SK-N-SH (cell line): ENCODE measurements at regions not wholly inside any gene's neighbourhood (a gene's known extent, or its start where the extent isn't known, plus 50 kb on each side); places are given as distances from the start of the nearest gene placed in this dataset.

Experiments used
- CTCF ChIA-PET: fragments of 300-600, 350-600 bp; formaldehyde crosslinking; extraction: SDS; loops from one replicate; lab custom pipeline; 2021; lab: Yijun Ruan, JAX
- POLR2A ChIA-PET: fragments of 350-600 bp; sonication (Branson Sonifier 250); formaldehyde crosslinking; extraction: SDS; loops from one replicate; lab custom pipeline; 2020; ENCODE audit warnings: antibody characterized with exemption, inconsistent platforms; lab: Yijun Ruan, JAX
- DNase-seq: peaks from one replicate; pipeline ENCODE4 v3.0.0; 2012
- H2AFZ ChIP-seq: fragments of 200-600 bp; sonication (generic); 2 replicates; pipeline ENCODE4 v1.8.1; 2016; ENCODE audit warnings: antibody characterized with exemption, mild to moderate bottlenecking, low read depth
- H3F3A ChIP-seq: fragments of 200-600 bp; sonication (generic); replicated peaks from 2 replicates; pipeline ENCODE3; 2016; ENCODE audit warnings: antibody characterized with exemption, mild to moderate bottlenecking; ENCODE audit not compliant: insufficient read depth
- H3K27ac ChIP-seq, 2 experiments: fragments of 200-500 bp in 1 of 2; fragments of 200-600 bp in 1 of 2; sonication (Bioruptor generic) in 1 of 2; sonication (generic), shearing (Covaris generic) in 1 of 2; 2 replicates each; pipeline versions ENCODE4 v1.5.1 to v1.6.1; 2014 to 2016; ENCODE audit warnings: low read depth in 2 of 2, inconsistent platforms in 1 of 2, low read length in 1 of 2, mild to moderate bottlenecking in 1 of 2, mixed read lengths in 1 of 2
- H3K27me3 ChIP-seq: fragments of 200-600 bp; sonication (generic), shearing (Covaris generic); 2 replicates; pipeline ENCODE4 v1.6.1; 2016; ENCODE audit warnings: mixed run types; ENCODE audit not compliant: insufficient read depth
- H3K36me3 ChIP-seq, 2 experiments: fragments of 200-500 bp in 1 of 2; fragments of 200-600 bp in 1 of 2; sonication (Bioruptor generic) in 1 of 2; sonication (generic) in 1 of 2; replicated peaks in 1 of 2; 2 replicates each; pipeline versions ENCODE3 to v1.5.1; 2014 to 2016; ENCODE audit warnings: low read length in 1 of 2, mild to moderate bottlenecking in 1 of 2; ENCODE audit not compliant: insufficient read depth in 2 of 2, control insufficient read depth in 1 of 2
- H3K4me1 ChIP-seq, 2 experiments: fragments of 200-500 bp in 1 of 2; fragments of 200-600 bp in 1 of 2; sonication (Bioruptor generic) in 1 of 2; sonication (generic), shearing (Covaris generic) in 1 of 2; 2 replicates each; pipeline versions ENCODE4 v1.5.1 to v1.6.1; 2014 to 2016; ENCODE audit warnings: low read depth in 1 of 2, low read length in 1 of 2, mixed run types in 1 of 2; ENCODE audit not compliant: insufficient read depth in 2 of 2, control insufficient read depth in 1 of 2
- H3K4me2 ChIP-seq: fragments of 200-600 bp; sonication (generic), shearing (Covaris generic); 2 replicates; pipeline ENCODE4 v1.6.1; 2017; ENCODE audit warnings: mixed run types
- H3K4me3 ChIP-seq, 2 experiments: fragments of 200-500 bp in 1 of 2; fragments of 200-600 bp in 1 of 2; sonication (Bioruptor generic) in 1 of 2; sonication (generic), shearing (Covaris generic) in 1 of 2; 2 replicates each; pipeline versions ENCODE4 v1.5.1 to v1.8.1; 2014 to 2016; ENCODE audit warnings: low read depth in 2 of 2, inconsistent platforms in 1 of 2, low read length in 1 of 2, mild to moderate bottlenecking in 1 of 2, mixed read lengths in 1 of 2, moderate library complexity in 1 of 2
- H3K79me2 ChIP-seq: fragments of 200-600 bp; sonication (generic); 2 replicates; pipeline ENCODE4 v1.8.1; 2017; ENCODE audit warnings: mild to moderate bottlenecking; ENCODE audit not compliant: insufficient read depth
- H3K9ac ChIP-seq: fragments of 200-600 bp; sonication (generic); 2 replicates; pipeline ENCODE4 v1.6.1; 2017; ENCODE audit warnings: mixed run types
- H3K9me2 ChIP-seq: fragments of 200-600 bp; sonication (generic); 2 replicates; pipeline ENCODE4 v1.6.1; 2017; ENCODE audit warnings: mixed run types
- H3K9me3 ChIP-seq: fragments of 200-600 bp; sonication (generic); 2 replicates; pipeline ENCODE4 v1.6.1; 2017; ENCODE audit warnings: mixed run types, mild to moderate bottlenecking, moderate library complexity
- H4K20me1 ChIP-seq: fragments of 200-600 bp; sonication (generic); 2 replicates; pipeline ENCODE4 v1.6.1; 2017; ENCODE audit warnings: mild to moderate bottlenecking, mixed run types; ENCODE audit not compliant: insufficient read depth
- CHD2 ChIP-seq: fragments of 150-350 bp; IDR thresholded peaks from 2 replicates; pipeline ENCODE4 v1.6.1; 2018; ENCODE audit warnings: low read length; ENCODE audit not compliant: partially characterized antibody
- CTCF ChIP-seq: fragments of 200-600 bp; sonication (generic); IDR thresholded peaks from 2 replicates; pipeline ENCODE4 v1.6.1; 2017; ENCODE audit warnings: antibody characterized with exemption, mild to moderate bottlenecking, moderate library complexity
- EP300 ChIP-seq, 2 experiments: IDR thresholded peaks; 2 replicates each; pipeline versions ENCODE4 v1.4.0 to v1.6.1; 2012; ENCODE audit warnings: borderline replicate concordance in 1 of 2, low read depth in 1 of 2, low read length in 1 of 2
- FOSL2 ChIP-seq: IDR thresholded peaks from 2 replicates; pipeline ENCODE4 v1.4.0; 2012; ENCODE audit warnings: low read depth, mild to moderate bottlenecking, moderate library complexity, borderline replicate concordance
- FOXJ3 ChIP-seq: sonication (generic); formaldehyde crosslinking; IDR thresholded peaks from 2 replicates; pipeline ENCODE4 v1.5.1; 2020; ENCODE audit warnings: mild to moderate bottlenecking, missing genetic modification reagents
- FOXM1 ChIP-seq: IDR thresholded peaks from 2 replicates; pipeline ENCODE4 v1.4.0; 2012; ENCODE audit warnings: low read depth, mild to moderate bottlenecking
- GATA2 ChIP-seq: sonication (generic); formaldehyde crosslinking; IDR thresholded peaks from 2 replicates; pipeline ENCODE4 v1.5.0; 2020; ENCODE audit warnings: mild to moderate bottlenecking, missing genetic modification reagents
- JUND ChIP-seq: IDR thresholded peaks from 2 replicates; pipeline ENCODE4 v1.4.0; 2012
- MXI1 ChIP-seq: IDR thresholded peaks from 2 replicates; pipeline ENCODE4 v1.6.1; 2012; ENCODE audit warnings: mild to moderate bottlenecking, low read depth, low read length, improper control_type of control experiment
- POLR2AphosphoS5 ChIP-seq: IDR thresholded peaks from 2 replicates; pipeline ENCODE4 v1.6.1; 2012; ENCODE audit warnings: low read depth, low read length
- RCOR1 ChIP-seq: fragments of 150-350 bp; IDR thresholded peaks from 2 replicates; pipeline ENCODE4 v1.6.1; 2017; ENCODE audit warnings: antibody characterized with exemption, low read length
- RFX5 ChIP-seq: IDR thresholded peaks from 2 replicates; pipeline ENCODE4 v1.6.1; 2012; ENCODE audit warnings: mild to moderate bottlenecking, improper control_type of control experiment, low read length
- RXRA ChIP-seq: IDR thresholded peaks from 2 replicates; pipeline ENCODE4 v1.4.0; 2012; ENCODE audit warnings: low read depth, mild to moderate bottlenecking, borderline replicate concordance
- SIN3A ChIP-seq: IDR thresholded peaks from 2 replicates; pipeline ENCODE4 v1.6.1; 2012; ENCODE audit warnings: low read depth, mild to moderate bottlenecking, low read length, moderate library complexity, borderline replicate concordance
- TCF12 ChIP-seq: IDR thresholded peaks from 2 replicates; pipeline ENCODE4 v1.4.0; 2012
- ZBTB33 ChIP-seq: IDR thresholded peaks from 2 replicates; pipeline ENCODE4 v1.4.0; 2012; ENCODE audit warnings: low read depth, borderline replicate concordance
- WGBS: methylation state at CpG from one replicate; pipeline ENCODE4 v1.1.6; 2017; ENCODE audit warnings: low lambda C conversion rate; 5-methylcytosine and 5-hydroxymethylcytosine counted together
- TF ChIP-seq, protein P1 (sequence below): fragments of 150-350 bp; IDR thresholded peaks from 2 replicates; pipeline ENCODE4 v1.6.1; 2016; ENCODE audit warnings: mild to moderate bottlenecking, low read depth, low read length

DNA sequence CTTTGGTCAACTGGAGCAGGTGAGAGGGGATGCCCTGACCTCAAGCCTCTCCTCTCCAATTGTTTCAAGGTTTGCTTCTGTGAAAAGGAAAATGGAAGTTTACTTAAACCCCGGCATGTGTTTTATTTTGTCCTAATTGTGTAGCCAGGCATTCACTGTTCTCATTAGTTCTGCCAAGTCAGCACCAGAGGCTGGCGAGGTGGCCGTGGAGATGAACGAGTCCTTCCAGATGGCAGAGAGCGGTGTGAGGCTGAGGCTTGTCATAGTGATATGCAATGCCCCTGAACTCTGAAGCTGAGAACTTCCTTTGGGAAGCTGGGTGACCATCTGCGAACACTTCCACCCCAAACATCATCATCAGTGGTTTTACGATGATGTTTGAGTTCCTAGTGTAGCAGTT is 199.6 kb downstream of the TJP1 start:
- Histone ChIP-seq H3K4me2 (no peak overlapping the region), H3K79me2 (no peaks in the 10 kb centered on the region), H3K9ac (no peak overlapping the region), H3F3A (no peaks in the 10 kb centered on the region), H3K27ac (no peak overlapping the region), H3K4me1 (no peaks in the 10 kb centered on the region), H4K20me1 (no peaks in the 10 kb centered on the region), H3K27me3 (no peaks in the 10 kb centered on the region; the same call in 1 of the 2 replicates), H2AFZ (no peak overlapping the region), H3K9me3 (no peaks in the 10 kb centered on the region), H3K36me3 (no peaks in the 10 kb centered on the region), H3K4me3 (no peak overlapping the region), H3K9me2 (no peaks in the 10 kb centered on the region)
- ChIA-PET POLR2A (no interaction called here), CTCF (no interaction called here)
- no peak for TF ChIP-seq SIN3A
- no peak for TF ChIP-seq RFX5
- no peak for TF ChIP-seq FOXM1
- no peak for TF ChIP-seq TCF12
- no peak for TF ChIP-seq MXI1
- TF ChIP-seq GATA2: no peak
- TF ChIP-seq RXRA: no peak
- no peak for TF ChIP-seq POLR2AphosphoS5
- TF ChIP-seq JUND: no peak
- TF ChIP-seq FOSL2: no peak
- no peak for TF ChIP-seq RCOR1
- no peak for TF ChIP-seq CTCF
- TF ChIP-seq ZBTB33: no peak
- TF ChIP-seq CHD2: no peak
- 68% methylated on average over 7 of the region's 7 CpGs for WGBS
- DNase-seq: no peak

DNA sequence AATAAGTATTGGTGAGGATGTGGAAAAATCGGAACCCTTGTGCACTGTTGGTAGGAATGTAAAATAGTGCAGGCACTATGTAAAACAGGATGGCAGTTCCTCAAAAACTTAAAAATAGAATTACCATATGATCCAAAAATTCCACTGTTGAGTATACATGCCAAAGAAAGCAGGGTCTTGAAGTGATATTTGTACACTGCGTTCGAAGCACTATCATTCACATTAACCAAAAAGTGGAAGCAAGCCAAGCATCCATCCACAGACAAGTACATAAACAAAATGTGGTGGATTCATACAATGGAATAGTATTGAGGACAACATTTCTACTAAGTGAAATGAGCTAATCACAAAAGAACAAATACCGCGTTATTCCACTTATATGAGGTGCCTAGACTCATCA is 200.7 kb downstream of the TJP1 start:
- no peaks in the 10 kb centered on the region for H3K9me3 ChIP-seq
- no peak overlapping the region for H3K9ac ChIP-seq
- ChIA-PET CTCF (interaction anchor here (0.9 kb wide), 1 partner anchor 12 kb away, joined by 4 read pairs; no protein-coding TSS in a partner anchor), POLR2A (no interaction called here)
- H3F3A ChIP-seq: no peaks in the 10 kb centered on the region
- H3K27ac ChIP-seq: no peak overlapping the region
- DNase-seq: no peak
- no peaks in the 10 kb centered on the region for H4K20me1 ChIP-seq
- no peaks in the 10 kb centered on the region for H3K79me2 ChIP-seq
- no peaks in the 10 kb centered on the region; the same call in 1 of the 2 replicates for H3K27me3 ChIP-seq
- no peak overlapping the region for H3K4me3 ChIP-seq
- no peak for TF ChIP-seq FOSL2
- TF ChIP-seq CHD2: no peak
- no peak for TF ChIP-seq FOXJ3 (CRISPR knock-in tag)
- TF ChIP-seq EP300 (IDR thresholded peaks at IDR 0.05; ENCODE audit: borderline replicate concordance in 1 of 2, low read depth in 1 of 2, low read length in 1 of 2): no peak
- TF ChIP-seq, protein P1, sequence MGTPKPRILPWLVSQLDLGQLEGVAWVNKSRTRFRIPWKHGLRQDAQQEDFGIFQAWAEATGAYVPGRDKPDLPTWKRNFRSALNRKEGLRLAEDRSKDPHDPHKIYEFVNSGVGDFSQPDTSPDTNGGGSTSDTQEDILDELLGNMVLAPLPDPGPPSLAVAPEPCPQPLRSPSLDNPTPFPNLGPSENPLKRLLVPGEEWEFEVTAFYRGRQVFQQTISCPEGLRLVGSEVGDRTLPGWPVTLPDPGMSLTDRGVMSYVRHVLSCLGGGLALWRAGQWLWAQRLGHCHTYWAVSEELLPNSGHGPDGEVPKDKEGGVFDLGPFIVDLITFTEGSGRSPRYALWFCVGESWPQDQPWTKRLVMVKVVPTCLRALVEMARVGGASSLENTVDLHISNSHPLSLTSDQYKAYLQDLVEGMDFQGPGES: no peak
- no peak for TF ChIP-seq POLR2AphosphoS5
- WGBS: 83% methylated on average over 5 of the region's 5 CpGs
- no peak overlapping the region for H2AFZ ChIP-seq
- H3K36me3 ChIP-seq: no peaks in the 10 kb centered on the region
- no peaks in the 10 kb centered on the region for H3K9me2 ChIP-seq
- H3K4me2 ChIP-seq: no peak overlapping the region
- no peaks in the 10 kb centered on the region for H3K4me1 ChIP-seq
